Epithelial cell of prostate (primary cell): ENCODE measurements at regions not wholly inside any gene's neighbourhood (a gene's known extent, or its start where the extent isn't known, plus 50 kb on each side); places are given as distances from the start of the nearest gene placed in this dataset.
A peak's percentile ranks its signal among the peaks of the same experiment; 100 is the strongest.

Source experiments
- DNase-seq: peaks from one replicate; pipeline ENCODE4 v3.0.0-alpha.2; 2011; ENCODE audit warnings: low read depth, low spot score
- H3K27ac ChIP-seq: fragments of 450-650 bp; 2 replicates; pipeline ENCODE4 v1.5.1; 2017; ENCODE audit warnings: mild to moderate bottlenecking

- no peak overlapping the region for H3K27ac ChIP-seq
- DNase-seq, result no peak
These were observed 255.5 kb upstream of the SETBP1 start for GRCh38 chr18:44425161-44425560.

GRCh38 chr18:44437603-44438002 is 243.1 kb upstream of the SETBP1 start:
- DNase-seq, result no peak
- H3K27ac ChIP-seq, result no peak overlapping the region

- DNase-seq, result no peak
- H3K27ac ChIP-seq, result no peak overlapping the region
These were observed 230.5 kb upstream of the SETBP1 start for GRCh38 chr18:44450226-44450625.

GRCh38 chr18:44452346-44452745 is 228.3 kb upstream of the SETBP1 start:
- H3K27ac ChIP-seq, result no peak overlapping the region
- DNase-seq, result no peak

GRCh38 chr18:44453505-44453904 is 227.2 kb upstream of the SETBP1 start:
- no peak overlapping the region for H3K27ac ChIP-seq
- no peak for DNase-seq

GRCh38 chr18:44458777-44459176 is 221.9 kb upstream of the SETBP1 start:
- peak overlapping the region; percentile 20 for H3K27ac ChIP-seq
- DNase-seq, result peak; percentile 77

GRCh38 chr18:44464398-44465180 is 216.1 kb upstream of the SETBP1 start:
- peak; percentile 36 for DNase-seq
- H3K27ac ChIP-seq, result no peak overlapping the region

- no peak for DNase-seq
- H3K27ac ChIP-seq, result no peak overlapping the region
These were observed 215.3 kb upstream of the SETBP1 start for GRCh38 chr18:44465381-44465841.

GRCh38 chr18:44466997-44467396 is 213.7 kb upstream of the SETBP1 start:
- no peak for DNase-seq

GRCh38 chr18:44467718-44468117 is 213.0 kb upstream of the SETBP1 start:
- no peak for DNase-seq
- no peak overlapping the region for H3K27ac ChIP-seq

More at GRCh38 chr18:44466997-44467396, 213.7 kb upstream of the SETBP1 start:
- H3K27ac ChIP-seq, result no peak overlapping the region

- H3K27ac ChIP-seq, result no peak overlapping the region
- DNase-seq, result no peak
These were observed 207.2 kb upstream of the SETBP1 start for GRCh38 chr18:44473394-44474066.

GRCh38 chr18:44474067-44474411 is 206.6 kb upstream of the SETBP1 start:
- DNase-seq, result no peak
- no peak overlapping the region for H3K27ac ChIP-seq

- no peak for DNase-seq
- H3K27ac ChIP-seq, result no peak overlapping the region
These were observed 206.1 kb upstream of the SETBP1 start for GRCh38 chr18:44474591-44474990.

- no peak for DNase-seq
- H3K27ac ChIP-seq, result no peak overlapping the region
These were observed 197.9 kb upstream of the SETBP1 start for GRCh38 chr18:44482761-44483160.

GRCh38 chr18:44495151-44495550 is 185.5 kb upstream of the SETBP1 start:
- H3K27ac ChIP-seq, result no peak overlapping the region
- DNase-seq, result no peak

- no peak overlapping the region for H3K27ac ChIP-seq
- DNase-seq, result no peak
These were observed 183.4 kb upstream of the SETBP1 start for GRCh38 chr18:44497311-44497710.

GRCh38 chr18:44497757-44498490 is 182.8 kb upstream of the SETBP1 start:
- no peak for DNase-seq
- no peak overlapping the region for H3K27ac ChIP-seq

GRCh38 chr18:44500808-44501610 is 179.7 kb upstream of the SETBP1 start:
- DNase-seq, result no peak
- no peak overlapping the region for H3K27ac ChIP-seq

GRCh38 chr18:44502221-44502620 is 178.5 kb upstream of the SETBP1 start:
- no peak for DNase-seq
- H3K27ac ChIP-seq, result no peak overlapping the region

GRCh38 chr18:44502790-44503189 is 177.9 kb upstream of the SETBP1 start:
- no peak overlapping the region for H3K27ac ChIP-seq
- DNase-seq, result no peak
